ENCODE measurements at regions not wholly inside any gene's neighbourhood (a gene's known extent, or its start where the extent isn't known, plus 50 kb on each side); places are given as distances from the start of the nearest gene placed in this dataset.
"Not testable (repeated sequence)": the region's sequence is repeated elsewhere in the genome, so short reads cannot be mapped to it uniquely, and the experiment has no call there.

GRCh38 chr1:187947359-187947758 is 1118.6 kb downstream of the PLA2G4A start:
- DNase-seq (ENCODE audit: low read depth, low spot score), result no peak

DNA sequence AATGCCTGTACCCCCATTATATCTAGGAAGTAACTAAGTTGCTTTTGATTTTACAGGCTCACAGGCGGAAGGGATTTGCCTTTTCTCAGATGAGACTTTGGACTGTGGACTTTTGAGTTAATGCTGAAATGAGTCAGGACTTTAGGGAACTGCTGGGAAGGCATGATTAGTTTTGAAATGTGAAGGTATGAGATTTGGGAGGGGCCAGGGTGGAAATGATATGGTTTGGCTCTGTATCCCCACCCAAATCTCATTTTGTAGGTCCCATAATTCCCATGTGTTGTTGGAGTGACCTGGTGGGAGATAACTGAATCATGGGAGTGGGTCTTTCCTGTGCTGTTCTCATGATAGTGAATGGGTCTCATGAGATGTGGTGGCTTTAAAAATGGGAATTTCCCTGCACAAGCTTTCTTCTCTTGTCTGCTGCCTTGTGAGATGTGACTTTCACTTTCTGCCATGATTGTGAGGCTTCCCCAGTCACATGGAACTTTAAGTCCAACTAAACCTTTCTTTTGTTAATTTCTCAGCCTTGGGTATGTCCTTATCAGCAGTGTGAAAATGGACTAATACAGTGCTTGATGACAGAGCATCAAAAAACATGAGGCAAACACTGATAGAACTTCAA is 1119.5 kb downstream of the PLA2G4A start:
- DNase-seq (ENCODE audit: low read depth, low spot score), result no peak

- no peak for DNase-seq (ENCODE audit: low read depth, low spot score)
These were observed 1120.8 kb downstream of the PLA2G4A start for GRCh38 chr1:187949567-187949966.

- no peak for DNase-seq (ENCODE audit: low read depth, low spot score)
These were observed 1123.1 kb downstream of the PLA2G4A start for GRCh38 chr1:187951817-187952216.

GRCh38 chr1:187952446-187952845 is 1123.7 kb downstream of the PLA2G4A start:
- no peak for DNase-seq (ENCODE audit: low read depth, low spot score)

DNA sequence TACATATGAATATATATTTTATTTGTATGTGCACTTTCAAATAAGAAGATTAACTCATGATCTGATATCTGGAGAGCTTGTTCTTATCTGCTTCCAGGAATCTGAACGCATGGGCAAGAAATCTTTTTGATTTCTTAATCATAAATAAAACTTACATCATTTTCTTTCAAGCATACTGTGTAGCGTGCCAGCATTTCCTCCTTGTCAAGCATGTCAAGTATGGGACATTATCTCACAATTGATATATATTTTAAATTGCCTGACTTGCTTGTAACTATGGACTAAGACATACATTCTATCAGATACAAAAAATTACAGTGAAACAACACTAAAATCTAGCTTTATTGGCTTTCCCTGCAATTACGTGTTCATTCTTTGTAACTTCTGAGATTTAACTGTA is 1128.2 kb downstream of the PLA2G4A start:
- no peak for DNase-seq (ENCODE audit: low read depth, low spot score)

DNA sequence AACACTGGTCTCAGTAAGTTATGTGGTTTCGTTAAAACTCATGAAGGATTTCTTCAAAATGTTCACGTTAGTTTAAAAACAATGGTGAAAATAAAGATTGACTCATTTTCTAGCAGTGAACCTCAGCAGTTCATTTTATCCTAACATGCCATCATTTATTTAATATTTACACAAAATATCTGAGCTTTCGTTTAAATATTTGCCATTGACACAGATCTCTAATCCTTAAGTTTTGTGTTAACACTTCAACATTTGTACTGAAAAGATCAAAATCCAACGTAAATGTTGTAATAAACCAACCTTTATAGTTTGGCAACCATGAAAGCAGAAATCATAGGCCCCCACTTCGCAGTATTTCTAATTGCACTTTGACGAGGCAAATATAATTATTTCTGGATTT is 1129.5 kb downstream of the PLA2G4A start:
- no peak for DNase-seq (ENCODE audit: low read depth, low spot score)

DNA sequence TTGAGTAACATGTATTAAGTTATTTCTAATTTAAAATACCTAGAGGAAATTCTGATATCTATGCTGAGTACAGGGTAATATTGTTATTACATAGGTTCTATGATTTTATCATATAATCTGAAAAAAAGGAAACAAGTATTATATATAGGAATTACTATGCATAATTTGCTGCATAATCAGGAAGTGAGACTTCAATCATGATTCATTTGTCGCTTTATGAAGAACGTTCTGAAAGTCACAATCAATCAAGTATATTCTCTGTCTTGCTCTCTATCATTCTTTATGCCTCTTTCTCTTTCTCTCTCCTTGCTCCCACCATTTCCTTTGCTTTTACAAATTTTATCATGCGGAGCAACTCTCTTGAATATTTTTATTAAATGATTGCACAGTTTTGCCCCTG is 1130.3 kb downstream of the PLA2G4A start:
- DNase-seq (ENCODE audit: low read depth, low spot score), result no peak

DNA sequence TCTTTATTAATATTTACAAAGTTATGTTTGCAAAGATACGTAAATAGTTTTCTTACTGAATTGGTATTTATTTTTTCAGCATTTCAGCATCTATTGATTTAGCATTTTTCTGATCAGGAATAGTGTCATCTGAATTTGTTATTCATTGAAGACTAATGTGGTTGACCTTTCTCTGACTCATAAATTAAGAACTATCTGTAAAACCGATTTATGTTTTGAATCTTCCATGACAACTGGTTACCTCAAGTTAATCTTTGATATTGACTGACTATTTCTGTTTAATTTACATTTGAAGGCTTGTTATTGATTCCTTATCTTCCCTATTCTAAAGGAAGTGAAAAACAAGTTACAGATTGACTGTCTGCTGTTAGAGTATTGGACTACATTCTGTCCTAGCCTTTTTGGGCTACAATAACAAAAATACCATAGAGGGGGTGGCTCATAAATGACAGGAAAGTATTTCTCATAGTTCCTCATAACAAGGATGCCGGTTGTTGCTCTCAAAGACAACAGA is 1131.4 kb downstream of the PLA2G4A start:
- no peak for DNase-seq (ENCODE audit: low read depth, low spot score)

- no peak for DNase-seq (ENCODE audit: low read depth, low spot score)
These were observed 1133.1 kb downstream of the PLA2G4A start for GRCh38 chr1:187961895-187962294.

- DNase-seq (ENCODE audit: low read depth, low spot score), result no peak
These were observed 1143.1 kb downstream of the PLA2G4A start for GRCh38 chr1:187971851-187972250.

DNA sequence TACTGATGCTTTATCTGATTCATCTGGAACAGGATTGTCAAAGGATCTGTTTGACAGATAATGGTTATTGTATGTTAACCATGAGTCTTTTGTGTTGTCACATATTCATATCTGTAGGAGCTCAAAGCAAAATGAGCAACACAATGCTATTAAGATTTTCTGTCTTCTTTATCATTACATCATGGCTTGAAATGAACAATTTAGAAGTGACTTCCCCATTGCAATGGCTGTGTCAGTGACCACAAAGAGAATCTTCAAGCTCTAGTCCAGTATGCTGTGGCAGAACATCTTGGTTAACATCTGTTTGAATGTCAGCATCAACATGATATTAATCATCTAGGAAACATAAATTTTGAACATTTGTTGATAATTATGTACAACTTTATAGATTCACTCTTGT is 1148.5 kb downstream of the PLA2G4A start:
- DNase-seq (ENCODE audit: low read depth, low spot score), result no peak

GRCh38 chr1:187985145-187985896 is 1156.6 kb downstream of the PLA2G4A start:
- DNase-seq (ENCODE audit: low read depth, low spot score), result no peak

DNA sequence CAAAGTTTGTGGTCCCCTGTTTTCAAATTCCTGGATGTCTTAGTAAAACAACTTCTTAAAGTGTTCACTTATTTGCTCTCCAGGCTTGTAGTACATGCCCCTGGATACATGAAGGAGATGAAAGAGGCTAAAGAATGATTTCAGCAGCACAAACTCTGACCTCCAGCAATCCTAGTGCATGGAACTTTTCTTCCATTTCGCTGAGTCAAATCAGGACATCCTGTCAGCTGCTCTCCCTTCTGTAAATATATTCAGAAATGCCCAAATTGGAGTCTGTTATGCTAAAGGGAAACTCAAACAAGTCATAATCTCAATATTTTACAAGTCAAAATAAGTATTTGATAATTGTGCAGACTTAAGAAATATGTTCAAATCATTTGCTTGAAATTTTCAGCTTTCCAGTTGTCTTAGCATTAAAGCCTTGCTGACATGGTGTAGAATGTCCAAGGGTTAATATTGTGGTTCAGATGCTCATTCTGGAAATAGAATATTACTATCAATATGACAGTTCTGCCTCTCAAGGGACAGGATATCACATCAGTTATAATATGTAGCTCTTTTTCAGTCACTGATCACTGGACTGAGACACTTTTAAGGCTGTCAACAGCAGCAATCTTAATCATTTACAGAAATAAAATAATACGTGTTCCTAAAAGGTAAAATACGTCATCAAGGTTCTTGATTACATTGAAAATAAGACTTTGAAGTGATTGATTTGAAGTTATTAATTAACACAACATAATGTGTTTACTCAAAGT is 1157.3 kb downstream of the PLA2G4A start:
- no peak for DNase-seq (ENCODE audit: low read depth, low spot score)

DNA sequence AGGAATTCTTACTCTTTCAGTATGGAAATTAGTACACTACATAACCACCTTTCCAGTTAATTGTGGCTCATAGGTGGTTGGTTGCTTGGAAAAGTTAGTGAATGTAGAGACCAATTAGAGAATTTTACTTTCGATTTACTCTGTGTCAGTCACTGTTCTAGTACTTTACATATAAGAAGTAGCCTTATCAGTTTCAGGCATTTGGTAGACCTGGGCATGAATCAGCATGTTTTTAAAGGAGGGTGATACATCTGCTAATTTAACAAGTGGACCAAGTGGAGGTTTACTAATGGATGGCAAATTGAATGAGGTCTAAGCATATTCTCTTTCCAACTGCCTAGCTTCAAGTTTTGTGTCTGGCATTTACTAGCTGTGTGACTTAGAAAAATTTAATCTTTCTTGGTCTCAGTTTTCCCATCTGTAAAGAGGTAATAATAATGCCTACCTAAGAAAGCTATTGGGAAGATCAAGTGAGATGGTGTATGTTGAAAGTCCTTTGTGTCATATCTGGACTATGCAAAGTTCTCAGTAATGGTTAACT is 1158.6 kb downstream of the PLA2G4A start:
- DNase-seq (ENCODE audit: low read depth, low spot score), result no peak

- no peak for DNase-seq (ENCODE audit: low read depth, low spot score)
These were observed 1163.2 kb downstream of the PLA2G4A start for GRCh38 chr1:187991944-187992343.

- no peak for DNase-seq (ENCODE audit: low read depth, low spot score)
These were observed 1168.0 kb downstream of the PLA2G4A start for GRCh38 chr1:187996780-187997179.

GRCh38 chr1:187999973-188000372 is 1171.2 kb downstream of the PLA2G4A start:
- DNase-seq (ENCODE audit: low read depth, low spot score), result no peak

GRCh38 chr1:188003687-188004086 is 1174.9 kb downstream of the PLA2G4A start:
- DNase-seq (ENCODE audit: low read depth, low spot score), result not testable (repeated sequence)

DNA sequence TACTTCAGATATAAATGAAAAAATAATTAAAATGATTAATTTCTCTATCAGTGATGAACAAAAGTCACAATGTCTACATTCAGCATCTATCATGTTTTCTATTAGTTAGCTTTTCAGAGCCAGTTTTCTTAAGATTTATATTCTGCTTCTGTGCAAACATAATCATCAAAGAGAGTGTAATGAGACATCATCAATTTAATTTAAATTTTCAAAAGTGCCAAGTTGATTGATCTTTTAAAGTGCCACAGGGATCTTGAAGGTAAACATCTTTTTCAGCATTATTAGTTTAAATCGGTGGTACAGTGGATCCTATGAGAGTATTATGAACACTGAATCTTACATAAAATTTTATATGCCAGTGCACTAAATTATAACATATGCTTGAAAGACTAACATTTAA is 1176.1 kb downstream of the PLA2G4A start:
- no peak for DNase-seq (ENCODE audit: low read depth, low spot score)

- no peak for DNase-seq (ENCODE audit: low read depth, low spot score)
These were observed 1177.6 kb downstream of the PLA2G4A start for GRCh38 chr1:188006354-188006753.

GRCh38 chr1:188013222-188013849 is 1184.6 kb downstream of the PLA2G4A start:
- DNase-seq (ENCODE audit: low read depth, low spot score), result not testable (repeated sequence)
